ENCODE measurements at regions not wholly inside any gene's neighbourhood (a gene's known extent, or its start where the extent isn't known, plus 50 kb on each side); places are given as distances from the start of the nearest gene placed in this dataset.

GRCh38 chr3:90069748-90070147 is 962.3 kb downstream of the EPHA3 start:
- TF ChIP-seq CTCF (tag by site-specific recombination; IDR thresholded peaks at IDR 0.05) (no peak), ZBTB10 (tag by site-specific recombination; IDR thresholded peaks at IDR 0.05) (no peak), YY2 (tag by site-specific recombination; IDR thresholded peaks at IDR 0.05) (no peak), ZNF830 (tag by site-specific recombination; IDR thresholded peaks at IDR 0.05; ENCODE audit: low read depth) (no peak), ZNF274 (IDR thresholded peaks at IDR 0.05; ENCODE audit: low read length) (no peak), ZNF274 (tag by site-specific recombination; IDR thresholded peaks at IDR 0.05; ENCODE audit: borderline replicate concordance) (no peak), PATZ1 (tag by site-specific recombination; IDR thresholded peaks at IDR 0.05) (no peak), KLF16 (tag by site-specific recombination; IDR thresholded peaks at IDR 0.05) (no peak), ZNF175 (tag by site-specific recombination; IDR thresholded peaks at IDR 0.05) (no peak), PRDM2 (tag by site-specific recombination; IDR thresholded peaks at IDR 0.05; ENCODE audit: borderline replicate concordance) (no peak), ZNF510 (tag by site-specific recombination; IDR thresholded peaks at IDR 0.05; ENCODE audit: insufficient replicate concordance) (no peak), ZNF639 (tag by site-specific recombination; IDR thresholded peaks at IDR 0.05) (no peak), ATF2 (tag by site-specific recombination; IDR thresholded peaks at IDR 0.05; ENCODE audit: low read depth) (no peak), ZBTB17 (tag by site-specific recombination; IDR thresholded peaks at IDR 0.05) (no peak)

All from HEK293 (cell line).